GM18519 (cell line): ENCODE measurements at regions not wholly inside any gene's neighbourhood (a gene's known extent, or its start where the extent isn't known, plus 50 kb on each side); places are given as distances from the start of the nearest gene placed in this dataset.

ENCODE experiments used
- ATAC-seq: cut with Tn5 transposase; IDR thresholded peaks from one replicate; pipeline ENCODE4 v1.9.1; 2021; ENCODE audit warnings: mild to moderate bottlenecking, moderate library complexity; ENCODE audit not compliant: unreplicated experiment, low FRiP score

- no peak for ATAC-seq
Measured at GRCh38 chr1:60170709-60171108, 97.1 kb upstream of the C1orf87 start.

GRCh38 chr1:60169206-60169605 lies 95.6 kb upstream of the C1orf87 start:
- no peak for ATAC-seq

GRCh38 chr1:60162936-60163335 lies 89.4 kb upstream of the C1orf87 start:
- ATAC-seq, result no peak

DNA sequence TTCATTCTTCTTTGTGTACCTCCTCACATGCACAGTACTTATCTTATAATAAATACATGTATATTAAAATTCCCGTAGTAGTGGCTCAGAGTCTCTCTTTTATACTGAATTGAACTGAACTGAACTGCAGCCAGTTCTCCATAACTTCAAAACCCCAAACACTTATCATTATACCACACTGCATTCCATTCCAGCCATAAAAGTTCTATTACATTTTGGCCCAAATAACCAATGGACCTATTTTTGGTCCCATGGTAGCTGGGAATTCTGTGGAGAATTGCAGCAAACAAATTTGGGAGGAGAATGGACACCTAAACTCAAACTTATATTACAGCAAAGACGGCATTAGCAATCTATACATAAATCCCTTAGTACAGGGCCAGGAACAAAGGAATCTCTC lies 86.6 kb upstream of the C1orf87 start:
- no peak for ATAC-seq

DNA sequence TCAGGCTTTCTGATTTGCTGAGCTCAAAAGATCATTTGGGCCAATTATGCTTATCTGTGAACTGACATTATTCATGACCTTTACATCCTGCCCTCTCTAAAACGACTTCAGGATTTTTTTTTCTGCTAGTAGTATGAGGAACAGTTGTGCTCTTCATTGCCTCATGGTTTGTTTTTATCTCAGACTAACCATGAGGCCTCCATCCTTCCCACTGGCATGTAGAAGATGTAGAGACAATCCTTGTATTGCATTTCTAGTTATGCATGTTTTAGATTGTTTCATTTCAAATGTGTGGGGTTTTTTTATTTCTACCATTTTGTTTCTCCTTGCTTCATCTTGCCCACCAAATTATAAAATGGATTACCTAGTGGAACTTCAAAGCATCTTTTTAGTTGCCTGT lies 82.8 kb upstream of the C1orf87 start:
- ATAC-seq, result no peak

DNA sequence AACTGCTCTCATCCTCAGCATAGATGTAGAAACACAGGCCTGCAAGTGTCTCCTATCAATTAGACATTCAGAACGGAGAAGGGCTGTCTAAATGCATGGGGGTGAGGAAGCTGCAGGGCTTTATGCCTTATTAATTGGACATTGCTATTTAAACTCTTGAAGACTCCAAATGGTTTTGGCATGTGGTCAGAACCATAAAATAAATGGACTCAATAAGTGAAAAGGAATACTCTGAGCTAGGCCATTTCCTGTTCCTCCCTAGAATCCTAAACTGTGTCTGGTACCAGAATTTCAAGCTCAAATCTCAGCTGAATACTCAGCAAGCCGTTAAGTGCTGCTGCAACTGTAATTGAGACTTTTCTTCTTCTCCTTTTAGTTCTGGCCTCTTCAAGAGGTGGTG lies 80.4 kb upstream of the C1orf87 start:
- no peak for ATAC-seq

DNA sequence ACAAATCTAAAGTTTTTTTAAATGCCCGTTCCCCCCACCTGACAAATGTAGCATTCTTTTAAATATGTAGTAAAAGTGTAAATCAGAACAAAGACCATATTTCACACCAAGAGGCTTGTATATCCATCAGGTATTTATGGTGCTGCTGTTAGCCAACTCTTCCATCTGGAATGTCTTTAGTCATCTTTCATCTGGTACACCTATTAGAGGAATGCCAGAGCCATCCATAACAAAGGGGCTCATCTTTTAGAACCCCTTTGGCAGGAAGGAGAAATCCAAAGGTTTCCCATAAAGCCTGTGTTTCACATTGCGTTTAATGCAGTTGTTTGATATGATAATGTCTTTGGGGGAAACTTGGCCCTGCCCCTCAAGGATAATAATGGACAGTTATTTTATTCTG lies 79.3 kb upstream of the C1orf87 start:
- ATAC-seq, result no peak

DNA sequence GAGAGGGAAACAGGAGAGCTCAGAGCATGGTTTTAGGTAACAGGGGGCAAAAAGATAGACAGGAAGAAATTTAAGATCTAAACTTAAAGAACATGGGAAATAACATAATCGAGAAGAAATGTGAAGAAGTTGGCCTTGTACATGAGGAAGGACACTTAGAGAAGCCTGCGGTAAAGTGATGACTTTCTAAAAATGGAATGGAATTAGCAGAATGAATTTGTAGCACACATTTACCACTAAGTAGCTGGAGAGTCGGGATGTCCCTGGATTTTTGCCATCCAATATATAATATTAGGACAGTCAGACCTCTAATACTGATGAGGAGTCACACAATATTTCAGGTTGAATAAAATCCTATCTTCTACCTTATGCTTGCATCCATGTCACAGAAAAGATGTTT lies 77.7 kb upstream of the C1orf87 start:
- ATAC-seq, result no peak

- ATAC-seq, result no peak
Measured at GRCh38 chr1:60149251-60149650, 75.7 kb upstream of the C1orf87 start.

GRCh38 chr1:60146884-60147283 lies 73.3 kb upstream of the C1orf87 start:
- no peak for ATAC-seq

GRCh38 chr1:60145771-60146170 lies 72.2 kb upstream of the C1orf87 start:
- no peak for ATAC-seq

DNA sequence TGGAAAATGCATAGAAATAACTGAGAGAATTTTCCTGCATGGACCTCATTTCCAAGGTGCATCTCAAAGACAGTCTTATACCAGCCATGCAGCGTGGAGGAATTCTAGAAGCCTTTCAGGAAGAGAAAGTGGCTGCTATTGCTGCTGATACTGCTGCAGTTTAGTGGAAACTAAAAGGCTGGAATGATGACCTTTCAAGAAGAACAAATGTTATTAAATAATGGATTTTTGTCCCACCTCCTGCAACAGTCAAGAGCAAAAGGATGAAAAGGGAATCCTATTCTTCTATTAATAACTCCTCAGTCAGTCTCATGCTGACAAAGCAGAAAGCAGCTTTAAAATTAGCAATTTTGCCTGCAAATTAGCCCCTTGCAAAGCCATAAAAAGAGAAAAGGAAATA lies 68.2 kb upstream of the C1orf87 start:
- no peak for ATAC-seq

GRCh38 chr1:60141276-60141675 lies 67.7 kb upstream of the C1orf87 start:
- ATAC-seq, result no peak

DNA sequence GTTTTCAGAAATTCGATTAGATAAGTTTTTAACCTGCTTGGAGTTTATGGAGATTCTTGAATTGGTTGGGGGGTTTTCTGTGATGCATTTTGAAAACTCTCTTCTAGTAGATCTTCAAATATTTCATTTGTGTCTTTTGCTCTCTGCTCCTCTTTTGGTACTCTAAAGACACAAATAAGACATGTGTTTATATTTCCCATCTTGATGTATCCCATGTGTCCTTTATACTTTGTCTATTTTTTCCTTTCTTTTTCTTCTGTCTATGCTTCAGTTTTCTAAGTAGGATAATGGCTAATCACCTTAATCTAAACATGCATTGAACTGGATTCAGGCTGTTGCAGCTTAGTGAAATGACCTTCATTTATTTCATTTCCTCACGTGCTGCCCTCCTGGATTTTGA lies 63.8 kb upstream of the C1orf87 start:
- ATAC-seq, result no peak

GRCh38 chr1:60136395-60136794 lies 62.8 kb upstream of the C1orf87 start:
- no peak for ATAC-seq

DNA sequence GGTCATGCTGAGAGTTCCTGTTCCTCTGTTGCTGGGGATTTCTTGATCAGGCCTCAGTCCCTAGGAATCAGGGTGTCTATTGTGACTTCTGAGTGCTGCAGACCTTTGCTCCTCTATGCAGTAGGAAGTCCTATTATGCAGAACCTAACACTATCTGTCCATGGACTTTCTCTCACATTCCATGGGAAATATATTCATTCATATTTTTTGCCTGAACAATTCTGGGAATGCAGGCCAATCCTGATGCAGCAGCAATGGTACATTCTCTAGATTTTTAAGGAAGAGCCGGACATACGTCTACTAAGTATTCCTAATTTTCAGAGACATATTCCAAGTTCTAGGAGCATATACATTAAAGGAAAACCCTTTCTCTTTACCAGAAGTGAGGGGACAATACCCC lies 61.1 kb upstream of the C1orf87 start:
- ATAC-seq, result no peak

GRCh38 chr1:60133848-60134247 lies 60.3 kb upstream of the C1orf87 start:
- ATAC-seq, result no peak

GRCh38 chr1:60133000-60133673 lies 59.6 kb upstream of the C1orf87 start:
- no peak for ATAC-seq

DNA sequence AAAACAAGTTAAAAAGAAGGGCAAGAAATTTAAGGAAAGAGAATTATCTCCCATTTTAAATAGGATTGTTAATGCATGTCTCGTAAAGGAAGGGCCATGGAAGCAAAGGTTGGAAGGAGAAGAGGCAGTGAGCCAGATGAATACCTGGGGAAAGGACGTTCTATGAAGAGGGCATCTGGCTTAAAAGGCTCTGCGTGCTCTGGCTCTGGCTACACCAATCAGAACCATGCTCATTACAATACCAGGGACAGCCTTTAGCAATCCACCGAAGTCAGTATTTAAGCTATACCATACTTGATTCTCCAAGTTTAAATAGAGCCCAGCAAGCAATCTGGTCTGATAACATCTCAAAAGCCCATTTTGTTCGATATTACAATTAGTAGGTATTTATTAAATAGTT lies 58.5 kb upstream of the C1orf87 start:
- no peak for ATAC-seq

- ATAC-seq, result no peak
Measured at GRCh38 chr1:60130703-60131102, 57.1 kb upstream of the C1orf87 start.

- no peak for ATAC-seq
Measured at GRCh38 chr1:60129911-60130310, 56.3 kb upstream of the C1orf87 start.

DNA sequence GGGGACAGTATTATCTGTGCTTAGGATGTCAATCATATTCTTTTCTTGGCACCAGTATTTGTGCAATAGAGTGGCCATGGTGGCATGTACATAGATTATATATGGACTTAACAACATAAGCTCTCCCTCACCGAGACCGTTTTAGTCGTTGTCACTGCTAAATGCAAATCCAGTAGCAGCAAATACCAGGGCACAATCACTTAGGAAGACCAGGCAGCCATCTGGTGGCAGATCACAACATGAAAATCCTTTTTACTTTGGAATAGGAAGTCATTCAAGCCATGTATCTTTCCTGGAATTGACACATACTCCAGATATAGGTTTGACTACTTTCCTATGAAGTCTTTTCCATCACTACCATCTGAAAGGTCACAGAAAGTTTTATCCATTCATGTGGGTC lies 53.2 kb upstream of the C1orf87 start:
- no peak for ATAC-seq
